ENCODE measurements at regions not wholly inside any gene's neighbourhood (a gene's known extent, or its start where the extent isn't known, plus 50 kb on each side); places are given as distances from the start of the nearest gene placed in this dataset.

DNA sequence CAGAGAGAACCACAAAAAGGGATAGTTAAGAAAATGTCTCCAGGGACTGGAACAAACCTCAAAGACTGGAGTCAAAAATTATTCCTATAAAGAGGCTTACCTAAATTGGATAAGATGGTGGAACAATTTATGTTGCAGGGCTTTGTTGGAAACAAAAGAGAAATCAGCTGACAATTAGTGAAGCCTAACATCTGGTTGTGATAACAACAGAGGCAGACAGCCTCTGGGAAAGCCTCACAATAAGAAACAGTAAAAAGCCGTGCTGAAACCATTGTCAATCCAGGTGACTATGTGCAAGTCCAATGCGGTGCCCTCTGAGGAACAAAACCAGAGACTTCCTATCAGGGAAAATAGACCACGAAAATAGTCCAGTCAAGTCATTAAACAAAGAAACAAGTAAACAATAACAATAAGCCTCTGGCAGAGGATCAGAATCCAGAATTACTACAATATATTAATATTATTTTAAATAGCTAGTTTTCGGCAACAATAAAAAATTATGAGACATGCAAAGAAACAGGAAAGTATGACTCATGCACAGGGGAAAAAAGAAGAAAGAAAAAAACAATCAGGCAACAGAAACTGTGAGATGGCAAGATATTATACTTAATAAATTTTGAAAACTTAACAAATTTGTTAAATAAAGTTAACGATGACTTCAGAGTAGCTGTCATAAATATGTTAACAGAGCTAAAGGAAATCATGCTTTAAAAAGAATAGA lies 99.7 kb upstream of the RXFP2 start:
- H3K36me3 ChIP-seq, result no peaks in the 10 kb centered on the region
- H3K4me3 ChIP-seq, result no peak overlapping the region
- no peaks in the 10 kb centered on the region for H3K27me3 ChIP-seq
- intact Hi-C loops (cut with DNase I), result no loop called here
- WGBS, 2 donors, result 53 to 58% methylated on average over 5 of the region's 5 CpGs
- no peak for DNase-seq
- no peak for TF ChIP-seq POLR2A (IDR thresholded peaks at IDR 0.05)
- TF ChIP-seq, protein P1, sequence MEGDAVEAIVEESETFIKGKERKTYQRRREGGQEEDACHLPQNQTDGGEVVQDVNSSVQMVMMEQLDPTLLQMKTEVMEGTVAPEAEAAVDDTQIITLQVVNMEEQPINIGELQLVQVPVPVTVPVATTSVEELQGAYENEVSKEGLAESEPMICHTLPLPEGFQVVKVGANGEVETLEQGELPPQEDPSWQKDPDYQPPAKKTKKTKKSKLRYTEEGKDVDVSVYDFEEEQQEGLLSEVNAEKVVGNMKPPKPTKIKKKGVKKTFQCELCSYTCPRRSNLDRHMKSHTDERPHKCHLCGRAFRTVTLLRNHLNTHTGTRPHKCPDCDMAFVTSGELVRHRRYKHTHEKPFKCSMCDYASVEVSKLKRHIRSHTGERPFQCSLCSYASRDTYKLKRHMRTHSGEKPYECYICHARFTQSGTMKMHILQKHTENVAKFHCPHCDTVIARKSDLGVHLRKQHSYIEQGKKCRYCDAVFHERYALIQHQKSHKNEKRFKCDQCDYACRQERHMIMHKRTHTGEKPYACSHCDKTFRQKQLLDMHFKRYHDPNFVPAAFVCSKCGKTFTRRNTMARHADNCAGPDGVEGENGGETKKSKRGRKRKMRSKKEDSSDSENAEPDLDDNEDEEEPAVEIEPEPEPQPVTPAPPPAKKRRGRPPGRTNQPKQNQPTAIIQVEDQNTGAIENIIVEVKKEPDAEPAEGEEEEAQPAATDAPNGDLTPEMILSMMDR (IDR thresholded peaks at IDR 0.05), result no peak
- H3K4me1 ChIP-seq, result no peaks in the 10 kb centered on the region
- H3K9me3 ChIP-seq, result no peaks in the 10 kb centered on the region
- H3K27ac ChIP-seq, result no peak overlapping the region

DNA sequence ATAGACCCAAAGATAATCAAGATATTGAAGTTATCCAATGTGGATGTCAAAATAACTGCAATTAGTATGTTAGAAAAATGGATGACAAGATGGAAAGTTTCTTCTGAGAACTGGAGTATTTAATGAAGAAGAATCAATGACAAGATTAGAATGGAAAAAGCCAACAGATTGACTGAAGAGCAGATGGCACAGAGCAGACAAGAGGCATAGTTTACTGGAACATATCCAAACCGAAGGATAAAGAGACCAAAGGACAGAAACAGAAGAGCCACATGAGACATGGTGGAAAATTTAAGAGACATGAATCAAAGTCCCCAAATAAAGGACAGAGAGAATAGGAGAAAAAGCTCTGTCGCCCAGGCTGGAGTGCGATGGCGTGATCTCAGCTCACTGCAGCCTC lies 89.6 kb upstream of the RXFP2 start:
- WGBS, 2 donors, result 81 to 92% methylated on average over 4 of the region's 4 CpGs
- no peaks in the 10 kb centered on the region for H3K27me3 ChIP-seq
- no peak overlapping the region for H3K27ac ChIP-seq
- DNase-seq, result no peak
- no peak overlapping the region for H3K4me3 ChIP-seq
- TF ChIP-seq POLR2A (IDR thresholded peaks at IDR 0.05), result no peak
- TF ChIP-seq, protein P1 (IDR thresholded peaks at IDR 0.05), result no peak
- H3K36me3 ChIP-seq, result no peaks in the 10 kb centered on the region
- intact Hi-C loops (cut with DNase I), result no loop called here
- H3K9me3 ChIP-seq, result no peaks in the 10 kb centered on the region
- no peaks in the 10 kb centered on the region for H3K4me1 ChIP-seq

DNA sequence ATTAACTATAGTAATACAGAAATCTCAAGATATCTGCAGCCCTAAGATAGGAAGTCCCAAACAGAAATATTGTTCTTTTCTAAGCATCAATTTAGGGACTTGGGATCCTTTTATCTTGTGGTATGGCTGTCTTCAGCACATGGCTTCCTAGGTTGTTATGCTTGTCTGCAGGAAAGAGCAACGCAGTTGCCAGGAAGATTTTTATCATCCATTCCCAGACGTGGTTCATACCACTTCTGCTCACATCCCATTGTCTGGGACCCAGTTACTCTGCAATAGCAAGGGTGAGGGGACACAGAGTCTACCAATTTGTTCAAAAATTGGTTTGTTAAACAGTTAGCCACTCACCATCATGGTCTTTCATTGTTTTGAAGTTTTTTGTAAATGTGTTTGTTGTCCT lies 85.6 kb upstream of the RXFP2 start:
- Histone ChIP-seq H3K4me3 (no peak overlapping the region), H3K27ac (no peak overlapping the region), H3K36me3 (no peaks in the 10 kb centered on the region), H3K9me3 (no peaks in the 10 kb centered on the region), H3K4me1 (no peaks in the 10 kb centered on the region), H3K27me3 (peaks cover 0 to 4% (median 0%) of the 10 kb centered on the region in 4 donors)
- 56 to 75% methylated on average over 2 of the region's 2 CpGs for WGBS, 2 donors
- no peak for TF ChIP-seq POLR2A (IDR thresholded peaks at IDR 0.05)
- TF ChIP-seq, protein P1 (IDR thresholded peaks at IDR 0.05), result no peak
- intact Hi-C loops (cut with DNase I), result no loop called here
- no peak for DNase-seq

DNA sequence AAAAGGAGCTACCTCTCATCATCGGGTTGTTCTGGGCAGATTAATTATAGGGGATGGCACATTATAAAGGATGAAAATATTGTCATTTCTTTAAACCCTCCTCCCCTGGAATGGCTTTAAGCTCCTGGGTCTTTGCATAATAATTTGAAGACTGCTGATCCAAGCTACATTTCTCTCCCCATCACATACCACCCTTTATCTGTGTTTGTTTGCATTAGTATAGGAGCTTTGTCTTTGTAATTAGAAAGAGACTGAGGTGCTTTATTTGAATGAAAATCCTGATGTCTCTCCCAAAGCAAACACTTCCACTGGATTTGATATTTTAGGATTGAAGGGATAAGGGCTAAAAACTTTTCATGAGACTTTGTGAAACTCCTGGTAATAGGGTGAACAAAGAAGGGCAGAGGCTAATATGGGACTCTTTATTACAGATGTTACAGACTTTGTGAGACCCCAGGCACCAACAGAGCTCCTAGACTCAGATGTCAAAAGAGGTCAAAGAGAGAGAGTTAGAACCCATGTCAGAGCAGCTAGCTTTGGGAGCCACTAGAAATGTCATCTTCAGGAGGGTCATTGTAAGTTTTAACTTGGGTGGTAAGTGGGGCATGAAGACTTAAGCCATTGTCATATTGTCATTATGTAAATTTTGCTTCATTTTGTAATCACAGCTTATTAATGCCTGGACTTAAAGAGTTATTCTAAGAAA lies 75.3 kb upstream of the RXFP2 start:
- no peak for DNase-seq
- no peaks in the 10 kb centered on the region for H3K4me1 ChIP-seq
- intact Hi-C loops (cut with DNase I), result no loop called here
- WGBS, 2 donors, result 32 to 36% methylated on average over 1 of the region's 1 CpG
- H3K9me3 ChIP-seq, result no peaks in the 10 kb centered on the region
- no peak for TF ChIP-seq POLR2A (IDR thresholded peaks at IDR 0.05)
- TF ChIP-seq, protein P1 (IDR thresholded peaks at IDR 0.05), result no peak
- H3K27me3 ChIP-seq, result no peaks in the 10 kb centered on the region
- H3K36me3 ChIP-seq, result no peaks in the 10 kb centered on the region
- no peak overlapping the region for H3K27ac ChIP-seq
- H3K4me3 ChIP-seq, result no peak overlapping the region

DNA sequence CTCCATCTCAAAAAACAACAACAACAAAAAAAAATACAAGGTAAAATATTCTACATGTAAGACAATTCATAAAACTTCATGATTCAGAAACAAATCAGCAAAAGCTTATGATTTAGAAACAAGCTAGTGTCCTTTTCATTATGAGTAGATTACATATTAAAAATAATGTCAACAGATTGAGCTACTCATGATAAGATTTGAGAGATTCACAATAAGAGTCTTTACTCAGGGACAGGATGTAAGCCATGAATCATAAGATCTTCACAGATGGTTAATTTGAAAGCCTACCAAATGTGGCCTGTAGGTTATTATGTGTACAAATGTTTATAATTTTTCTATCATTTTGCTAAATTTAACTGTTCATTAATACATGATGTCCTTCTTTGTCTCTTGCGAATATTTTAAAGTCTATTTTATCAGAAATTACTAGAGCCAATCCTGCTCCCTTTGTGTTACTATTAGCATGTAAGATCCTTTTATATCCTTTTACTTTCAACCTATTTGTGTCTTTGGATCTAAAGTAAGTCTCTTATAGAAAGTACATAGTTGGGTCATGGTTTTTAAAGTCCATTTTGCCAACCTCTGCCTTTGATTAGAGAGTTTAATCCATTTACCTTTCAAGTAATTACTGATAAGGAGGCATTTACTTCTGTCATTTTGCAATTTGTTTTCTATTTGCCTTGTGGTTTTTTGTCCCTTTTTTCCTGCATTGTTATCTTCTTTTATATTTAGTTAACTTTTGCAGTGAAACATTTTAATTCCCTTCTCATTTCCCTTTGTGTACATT lies 68.3 kb upstream of the RXFP2 start:
- Histone ChIP-seq H3K36me3 (no peaks in the 10 kb centered on the region), H3K27me3 (no peaks in the 10 kb centered on the region), H3K4me1 (no peaks in the 10 kb centered on the region), H3K27ac (no peak overlapping the region), H3K4me3 (no peak overlapping the region), H3K9me3 (no peaks in the 10 kb centered on the region)
- intact Hi-C loops (cut with DNase I), result no loop called here
- DNase-seq, result no peak
- TF ChIP-seq POLR2A (IDR thresholded peaks at IDR 0.05), result no peak
- TF ChIP-seq, protein P1 (IDR thresholded peaks at IDR 0.05), result no peak
- WGBS, 2 donors, result 36 to 79% methylated on average over 1 of the region's 1 CpG

All from esophagus squamous epithelium (tissue), 5 donors.